ENCODE measurements at regions not wholly inside any gene's neighbourhood (a gene's known extent, or its start where the extent isn't known, plus 50 kb on each side); places are given as distances from the start of the nearest gene placed in this dataset.

- TF ChIP-seq CTCF (IDR thresholded peaks at IDR 0.05): no peak
- no peak for TF ChIP-seq POLR2A (IDR thresholded peaks at IDR 0.05)
Observed at GRCh38 chr7:67857698-67858097, 861.1 kb downstream of the TYW1 start.
